PC-9 (cell line): ENCODE measurements at regions not wholly inside any gene's neighbourhood (a gene's known extent, or its start where the extent isn't known, plus 50 kb on each side); places are given as distances from the start of the nearest gene placed in this dataset.

Experiments used
- EZH2 ChIP-seq: fragments of 200-600 bp; sonication (generic); IDR thresholded peaks from 2 replicates; pipeline ENCODE4 v1.8.0; 2017; ENCODE audit warnings: antibody characterized with exemption, low read depth
- TF ChIP-seq, protein P1 (sequence below): fragments of 200-600 bp; sonication (generic); conservative IDR thresholded peaks from 2 replicates; pipeline ENCODE4 v1.6.1; 2017; ENCODE audit warnings: mixed run types, antibody characterized with exemption, mild to moderate bottlenecking, moderate library complexity

- TF ChIP-seq, protein P1, sequence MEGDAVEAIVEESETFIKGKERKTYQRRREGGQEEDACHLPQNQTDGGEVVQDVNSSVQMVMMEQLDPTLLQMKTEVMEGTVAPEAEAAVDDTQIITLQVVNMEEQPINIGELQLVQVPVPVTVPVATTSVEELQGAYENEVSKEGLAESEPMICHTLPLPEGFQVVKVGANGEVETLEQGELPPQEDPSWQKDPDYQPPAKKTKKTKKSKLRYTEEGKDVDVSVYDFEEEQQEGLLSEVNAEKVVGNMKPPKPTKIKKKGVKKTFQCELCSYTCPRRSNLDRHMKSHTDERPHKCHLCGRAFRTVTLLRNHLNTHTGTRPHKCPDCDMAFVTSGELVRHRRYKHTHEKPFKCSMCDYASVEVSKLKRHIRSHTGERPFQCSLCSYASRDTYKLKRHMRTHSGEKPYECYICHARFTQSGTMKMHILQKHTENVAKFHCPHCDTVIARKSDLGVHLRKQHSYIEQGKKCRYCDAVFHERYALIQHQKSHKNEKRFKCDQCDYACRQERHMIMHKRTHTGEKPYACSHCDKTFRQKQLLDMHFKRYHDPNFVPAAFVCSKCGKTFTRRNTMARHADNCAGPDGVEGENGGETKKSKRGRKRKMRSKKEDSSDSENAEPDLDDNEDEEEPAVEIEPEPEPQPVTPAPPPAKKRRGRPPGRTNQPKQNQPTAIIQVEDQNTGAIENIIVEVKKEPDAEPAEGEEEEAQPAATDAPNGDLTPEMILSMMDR: no peak
- no peak for TF ChIP-seq EZH2
Measured at GRCh38 chr2:186346216-186346615, 139.8 kb upstream of the ZC3H15 start.
